VCaP (cell line): ENCODE measurements at regions not wholly inside any gene's neighbourhood (a gene's known extent, or its start where the extent isn't known, plus 50 kb on each side); places are given as distances from the start of the nearest gene placed in this dataset.

Source experiments
- H3K27ac ChIP-seq: fragments of 450-650 bp; 2 replicates; pipeline ENCODE4 v1.5.1; 2017
- CTCF ChIP-seq: fragments of 450-650 bp; conservative IDR thresholded peaks from 2 replicates; pipeline ENCODE4 v1.5.1; 2017; ENCODE audit warnings: mild to moderate bottlenecking, moderate library complexity

GRCh38 chr2:15814403-15814802 is 125.9 kb upstream of the MYCN start:
- TF ChIP-seq CTCF, result no peak
- H3K27ac ChIP-seq, result no peak overlapping the region

- TF ChIP-seq CTCF, result no peak
- no peak overlapping the region for H3K27ac ChIP-seq
These were observed 125.4 kb upstream of the MYCN start for GRCh38 chr2:15814946-15815345.

- no peak overlapping the region for H3K27ac ChIP-seq
- TF ChIP-seq CTCF, result no peak
These were observed 124.1 kb upstream of the MYCN start for GRCh38 chr2:15816226-15816625.

- H3K27ac ChIP-seq, result no peak overlapping the region
- TF ChIP-seq CTCF, result no peak
These were observed 123.5 kb upstream of the MYCN start for GRCh38 chr2:15816674-15817406.

- H3K27ac ChIP-seq, result no peak overlapping the region
- TF ChIP-seq CTCF, result no peak
These were observed 122.6 kb upstream of the MYCN start for GRCh38 chr2:15817748-15818147.

GRCh38 chr2:15818318-15818753 is 122.0 kb upstream of the MYCN start:
- no peak overlapping the region for H3K27ac ChIP-seq
- TF ChIP-seq CTCF, result no peak

- no peak overlapping the region for H3K27ac ChIP-seq
- no peak for TF ChIP-seq CTCF
These were observed 121.5 kb upstream of the MYCN start for GRCh38 chr2:15818881-15819280.
